ENCODE measurements at regions not wholly inside any gene's neighbourhood (a gene's known extent, or its start where the extent isn't known, plus 50 kb on each side); places are given as distances from the start of the nearest gene placed in this dataset.
"Not testable (repeated sequence)": the region's sequence is repeated elsewhere in the genome, so short reads cannot be mapped to it uniquely, and the experiment has no call there.

DNA sequence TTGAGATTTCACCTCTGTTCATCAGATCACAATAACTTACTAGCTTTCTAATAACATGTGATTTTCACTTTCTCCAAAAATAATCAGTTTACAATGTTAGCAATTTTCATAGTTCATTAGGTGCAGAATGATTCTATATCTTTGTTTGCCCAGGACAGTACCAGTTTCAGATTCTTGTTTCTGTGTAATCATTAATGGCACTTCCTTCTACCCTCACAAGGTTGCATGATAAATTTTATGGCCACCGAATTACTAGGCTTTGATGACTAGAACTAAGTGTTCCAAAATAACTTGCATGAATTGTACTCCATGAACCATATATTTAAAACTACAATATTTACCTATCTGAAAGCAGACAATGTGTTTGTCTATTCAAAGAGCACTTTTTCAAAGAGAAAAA is 442.3 kb downstream of the EPHA7 start:
- no peak for ATAC-seq
- no peak for DNase-seq
- intact Hi-C loops (cut with DNase I, micrococcal nuclease): no loop called here

DNA sequence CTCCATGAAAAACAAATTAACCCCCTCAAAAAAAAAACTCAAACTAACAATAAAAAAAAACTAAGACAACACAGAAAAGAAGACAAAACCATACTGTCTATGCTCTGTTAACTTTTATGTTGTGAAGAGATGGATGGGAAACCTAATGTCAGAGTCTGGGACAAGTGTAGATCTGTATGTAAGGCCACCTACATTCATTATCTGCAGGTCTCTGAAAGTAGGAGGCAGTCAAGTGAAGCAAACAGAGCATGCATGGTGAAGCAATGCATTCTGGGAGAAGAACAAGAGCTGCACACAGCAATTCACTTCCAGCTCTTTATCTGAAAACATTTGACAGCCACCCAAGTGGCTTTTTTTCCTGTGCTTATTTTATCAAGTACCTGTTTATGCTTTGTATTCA is 452.0 kb downstream of the EPHA7 start:
- intact Hi-C loops (cut with DNase I, micrococcal nuclease): no loop called here
- DNase-seq: no peak
- ATAC-seq: no peak

DNA sequence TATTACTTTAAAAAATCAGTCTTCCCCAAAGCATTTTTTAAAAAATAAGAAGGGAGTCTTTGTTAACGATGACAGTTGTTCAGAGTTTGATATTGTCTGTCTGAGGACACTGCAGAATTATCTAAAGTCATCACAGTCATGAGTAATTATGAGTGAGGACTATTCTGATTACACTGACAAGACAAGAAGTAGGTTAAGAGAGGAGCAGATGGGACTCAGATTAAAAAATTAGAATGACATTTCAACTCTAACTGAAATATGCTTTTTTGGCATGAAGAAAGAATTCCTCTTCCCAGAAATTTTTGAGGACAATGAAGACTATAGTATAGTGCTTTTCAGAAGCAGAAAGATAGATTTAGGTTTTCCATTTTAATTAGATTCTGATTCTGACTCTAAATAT is 456.5 kb downstream of the EPHA7 start:
- DNase-seq (no peak), ATAC-seq (no peak)
- intact Hi-C loops (cut with DNase I, micrococcal nuclease): no loop called here

DNA sequence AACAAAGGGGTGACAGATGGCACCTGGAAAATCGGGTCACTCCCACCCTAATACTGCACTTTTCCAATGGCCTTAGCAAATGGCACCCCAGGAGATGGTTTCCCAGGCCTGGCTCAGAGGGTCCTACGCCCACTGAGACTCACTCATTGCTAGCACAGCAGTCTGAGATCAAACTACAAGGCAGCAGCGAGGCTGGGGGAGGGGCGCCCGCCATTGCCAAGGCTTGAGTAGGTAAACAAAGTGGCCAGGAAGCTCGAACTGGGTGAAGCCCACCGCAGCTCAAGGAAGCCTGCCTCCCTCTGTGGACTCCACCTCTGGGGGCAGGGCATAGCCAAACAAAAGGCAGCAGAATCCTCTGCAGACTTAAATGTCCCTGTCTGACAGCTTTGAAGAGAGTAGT is 467.2 kb downstream of the EPHA7 start:
- DNase-seq; ATAC-seq; intact Hi-C loops (cut with DNase I, micrococcal nuclease): not testable (repeated sequence)

DNA sequence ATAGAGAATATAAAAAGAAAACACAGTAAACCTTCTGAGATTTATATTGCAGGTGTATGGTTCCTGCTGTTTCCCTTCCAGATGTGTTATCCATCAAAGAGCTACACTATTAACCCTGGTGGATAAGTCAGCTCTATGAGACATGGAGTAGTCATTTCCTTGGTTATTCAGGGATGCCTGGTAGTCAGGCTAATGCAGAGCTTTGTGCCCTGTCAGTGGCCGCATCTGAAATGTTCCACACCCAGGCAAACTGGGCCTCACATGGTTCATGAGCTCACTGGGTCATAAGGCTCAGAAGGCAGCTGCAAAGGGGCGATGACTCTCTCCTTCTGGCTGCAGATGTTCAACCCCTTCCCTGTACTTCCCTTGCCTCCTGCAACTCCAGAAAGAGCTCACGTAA is 473.6 kb downstream of the EPHA7 start:
- DNase-seq (no peak), ATAC-seq (no peak)
- intact Hi-C loops (cut with DNase I, micrococcal nuclease): no loop called here

DNA sequence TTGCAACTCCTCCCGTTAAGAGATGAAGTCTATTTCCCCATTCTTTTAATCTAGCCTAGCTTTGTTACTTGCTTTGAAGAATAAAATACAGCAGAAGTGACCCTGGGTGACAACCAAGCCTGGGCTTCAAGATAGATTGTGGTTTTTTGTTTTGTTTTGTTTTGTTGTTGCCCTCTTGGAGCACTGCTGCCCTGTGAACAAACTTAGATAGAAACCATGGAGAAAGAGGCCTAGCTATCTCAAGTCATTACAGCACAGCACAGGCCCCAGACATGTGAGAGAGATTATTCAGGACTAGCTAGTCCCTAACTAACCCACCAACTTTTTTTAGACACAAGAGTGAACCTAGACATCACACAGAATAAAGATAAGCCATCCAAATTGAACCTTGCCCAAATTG is 475.2 kb downstream of the EPHA7 start:
- DNase-seq: no peak
- intact Hi-C loops (cut with DNase I, micrococcal nuclease): no loop called here
- ATAC-seq: no peak

DNA sequence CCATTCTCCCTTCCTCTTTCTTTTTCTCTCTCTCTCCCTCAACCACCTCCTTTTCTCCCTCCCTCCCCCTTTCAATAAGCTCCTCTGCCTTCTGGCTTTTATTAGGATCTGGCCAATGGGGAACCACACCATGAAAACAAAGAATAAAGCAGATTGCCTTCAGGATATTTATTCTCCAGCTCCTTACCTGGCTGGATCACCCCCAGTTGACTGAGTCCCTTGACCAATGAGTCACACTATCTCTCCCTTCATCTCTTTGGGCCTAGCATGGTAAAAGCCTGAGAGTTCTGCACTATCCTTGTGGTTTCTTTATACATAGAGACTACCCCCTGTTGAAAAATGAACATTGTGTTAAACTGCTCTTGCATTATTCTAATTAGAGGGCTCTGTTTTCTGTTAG is 476.8 kb downstream of the EPHA7 start:
- DNase-seq (no peak), ATAC-seq (no peak)
- intact Hi-C loops (cut with DNase I, micrococcal nuclease): no loop called here

DNA sequence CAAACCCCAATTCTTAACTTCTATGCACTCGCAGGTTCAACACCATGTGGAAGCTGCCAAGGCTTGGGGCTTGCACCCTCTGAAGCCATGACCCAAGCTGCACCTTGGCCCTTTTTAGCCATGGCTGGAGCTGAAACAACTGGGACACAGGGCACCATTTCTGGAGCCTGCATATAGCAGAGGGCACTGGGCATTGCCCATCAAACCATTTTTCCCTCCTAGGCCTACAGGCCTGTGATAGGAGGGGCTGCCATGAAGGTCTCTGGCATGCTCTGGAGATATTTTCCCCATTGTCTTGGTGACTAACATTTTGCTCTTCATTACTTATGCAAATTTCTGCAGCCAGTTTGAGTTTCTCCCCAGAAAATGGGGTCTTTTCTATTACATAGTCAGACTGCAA is 484.7 kb downstream of the EPHA7 start:
- ATAC-seq (no peak), DNase-seq (no peak)
- intact Hi-C loops (cut with DNase I, micrococcal nuclease): no loop called here

DNA sequence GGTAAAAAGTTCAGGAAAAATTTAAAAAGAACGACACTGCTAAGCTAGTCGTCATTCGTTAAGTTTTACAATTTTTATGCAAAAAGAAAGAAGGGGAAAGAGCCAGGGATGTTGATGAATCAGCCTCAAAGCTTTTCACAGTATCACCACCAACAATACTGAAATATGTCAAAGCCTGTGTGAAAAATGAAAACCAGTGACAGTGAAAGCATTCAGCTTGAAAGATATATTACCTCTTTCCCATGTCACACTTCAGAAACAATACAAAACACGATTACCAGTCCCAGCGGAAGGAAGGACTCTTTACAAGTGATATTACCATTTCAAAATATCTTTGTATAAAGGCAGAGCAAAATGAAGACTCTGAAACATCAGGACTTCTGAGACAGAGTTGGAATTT is 489.2 kb downstream of the EPHA7 start:
- intact Hi-C loops (cut with DNase I, micrococcal nuclease): no loop called here
- ATAC-seq (no peak), DNase-seq (no peak)

DNA sequence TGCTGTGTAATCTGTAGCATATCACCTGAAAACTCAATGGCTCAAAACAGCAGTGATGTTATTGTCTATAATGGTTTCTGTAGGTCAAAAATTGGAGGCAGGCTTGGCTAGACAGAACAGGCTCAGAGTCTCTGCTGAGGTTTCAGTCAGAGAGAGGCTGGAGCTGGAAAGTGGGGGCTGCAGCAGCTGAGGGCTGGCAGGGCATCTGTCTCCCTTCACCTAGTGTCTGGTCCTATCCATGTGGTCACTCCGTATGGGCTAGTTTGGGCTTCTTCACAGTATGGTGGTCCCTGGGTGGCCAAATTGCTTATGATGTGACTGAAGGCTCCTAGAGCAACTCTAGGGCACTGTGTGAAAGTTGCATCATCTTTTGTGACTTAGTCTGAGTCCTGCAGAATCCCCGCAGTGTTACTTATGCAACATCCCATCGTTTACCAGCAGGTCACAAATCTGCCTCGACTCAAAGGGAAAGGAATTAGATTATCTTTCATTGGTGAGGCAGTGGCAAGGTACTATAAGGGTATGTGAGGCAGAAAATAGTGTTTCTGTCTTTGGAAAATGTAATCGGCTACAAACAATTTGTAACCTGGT is 497.0 kb downstream of the EPHA7 start:
- intact Hi-C loops (cut with DNase I, micrococcal nuclease): no loop called here
- no peak for DNase-seq
- ATAC-seq: no peak

DNA sequence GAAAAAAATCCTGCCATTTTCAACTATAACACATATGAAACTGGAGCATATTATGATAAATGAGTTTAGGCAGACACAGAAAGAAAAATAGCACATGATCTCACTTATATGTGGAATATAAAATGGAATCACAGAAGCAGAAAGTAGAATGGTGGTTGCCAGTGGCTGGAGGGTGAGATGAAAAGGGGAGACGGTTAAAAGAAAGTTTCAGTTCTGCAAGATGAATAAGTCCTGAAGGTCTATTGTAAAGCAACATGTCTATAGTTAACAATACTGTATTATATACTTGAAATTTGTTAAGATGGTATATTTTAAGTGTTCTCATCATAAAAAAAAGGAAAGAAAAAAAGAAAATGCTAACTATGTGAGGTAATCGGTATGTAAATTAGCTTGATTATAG is 503.9 kb downstream of the EPHA7 start:
- DNase-seq (no peak), ATAC-seq (no peak)
- intact Hi-C loops (cut with DNase I, micrococcal nuclease): no loop called here

DNA sequence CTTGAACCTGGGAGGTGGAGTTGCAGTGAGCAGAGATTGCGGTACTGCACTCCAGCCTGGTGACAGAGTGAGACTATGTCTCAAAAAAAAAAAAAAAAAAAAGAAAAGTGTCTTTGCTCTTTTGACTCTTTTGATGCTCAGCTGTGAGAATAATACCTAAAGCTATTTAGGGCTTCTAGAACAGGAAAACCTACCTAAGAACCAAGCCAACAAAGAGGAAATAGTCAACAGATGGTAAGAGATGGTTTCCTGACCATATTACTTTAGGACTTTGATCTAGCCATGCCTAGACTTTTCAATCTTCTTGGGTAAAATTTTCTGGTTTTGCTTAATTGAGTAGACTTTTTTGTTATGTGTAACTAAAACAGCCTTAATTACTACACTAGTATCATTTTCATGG is 508.1 kb downstream of the EPHA7 start:
- no peak for ATAC-seq
- intact Hi-C loops (cut with DNase I, micrococcal nuclease): no loop called here
- DNase-seq: no peak

DNA sequence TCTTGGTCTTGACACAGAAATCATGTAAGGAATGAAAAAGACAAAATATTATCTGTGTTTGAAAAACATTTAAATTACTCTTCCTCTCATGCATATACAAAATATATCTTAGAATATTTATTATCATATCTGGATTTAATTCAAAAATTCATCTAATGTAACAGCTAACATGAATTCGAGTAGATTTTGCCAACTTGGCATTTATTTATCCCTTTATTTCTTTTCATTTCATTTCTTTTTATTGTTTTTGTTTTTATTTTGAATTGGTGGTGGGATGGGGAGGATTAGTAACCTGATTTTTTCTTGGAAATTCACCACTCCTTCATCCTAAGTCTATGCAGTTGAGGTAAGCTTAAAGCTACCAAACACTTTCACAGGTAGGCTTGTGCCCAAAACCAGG is 508.7 kb downstream of the EPHA7 start:
- ATAC-seq (no peak), DNase-seq (no peak)
- intact Hi-C loops (cut with DNase I, micrococcal nuclease): no loop called here

DNA sequence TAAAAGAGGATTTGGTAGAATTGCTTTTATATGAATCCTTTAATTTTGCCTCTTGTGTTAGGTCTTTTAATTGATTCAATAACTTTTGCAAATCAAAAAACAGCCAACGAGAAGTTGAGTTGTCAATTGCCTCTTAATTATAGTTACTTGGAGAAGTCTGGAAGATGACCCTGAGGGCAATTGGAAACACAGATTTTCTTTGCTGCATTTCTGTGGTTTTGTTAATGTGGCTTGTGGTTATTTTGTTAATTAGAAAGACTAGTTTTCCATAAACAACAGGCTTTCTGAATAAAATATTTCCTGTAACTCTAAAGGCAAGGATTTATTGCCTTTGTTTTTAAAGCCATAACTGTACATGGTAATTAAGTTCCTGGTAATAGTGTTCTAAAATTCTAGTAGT is 513.0 kb downstream of the EPHA7 start:
- ATAC-seq (no peak), DNase-seq (no peak)
- intact Hi-C loops (cut with DNase I, micrococcal nuclease): no loop called here

DNA sequence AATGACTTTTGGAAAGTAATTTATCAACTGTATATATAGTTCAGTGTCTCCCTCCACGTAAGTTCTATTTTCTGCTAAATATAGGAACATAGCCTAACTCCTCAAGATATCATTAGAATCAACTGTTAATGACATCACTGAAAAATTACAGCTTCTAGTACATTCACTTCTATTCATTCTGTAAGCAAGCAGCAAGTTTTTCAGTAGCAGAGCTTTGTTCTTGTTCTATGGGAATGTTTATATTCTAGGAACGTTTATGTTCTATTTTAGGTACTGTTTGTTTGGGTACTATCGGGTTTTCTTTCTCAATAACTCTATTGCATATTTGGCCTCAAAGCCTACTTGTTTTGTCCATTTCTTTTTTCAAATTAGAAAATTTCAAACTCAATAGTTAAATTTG is 525.6 kb downstream of the EPHA7 start:
- DNase-seq: no peak
- ATAC-seq: no peak
- intact Hi-C loops (cut with DNase I, micrococcal nuclease): no loop called here

DNA sequence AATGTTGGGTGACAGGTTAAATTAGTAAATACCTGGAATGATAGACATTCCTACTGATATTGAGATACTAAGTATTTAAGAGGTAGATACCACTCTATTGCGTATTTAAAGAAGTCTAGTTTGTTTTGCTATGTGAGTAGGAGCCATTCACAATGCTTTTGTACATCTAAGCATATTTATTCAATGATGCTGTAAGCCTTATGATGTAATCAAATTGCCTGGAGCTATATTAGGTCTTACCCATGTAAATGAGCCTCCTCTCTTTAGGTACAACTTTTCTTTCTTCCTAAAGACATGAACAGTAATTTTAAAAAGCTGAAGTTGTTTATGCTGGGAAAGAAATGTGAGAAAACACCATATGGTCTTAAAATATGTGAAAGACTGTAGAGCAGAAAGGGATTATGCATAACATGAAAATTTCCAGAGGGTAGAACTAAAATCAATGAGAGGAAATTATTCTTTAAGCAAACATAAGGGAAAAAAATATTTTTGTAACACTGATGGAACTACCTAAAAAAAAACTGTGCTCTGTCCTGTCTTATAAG is 526.7 kb downstream of the EPHA7 start:
- no peak for DNase-seq
- intact Hi-C loops (cut with DNase I, micrococcal nuclease): no loop called here
- ATAC-seq: no peak

DNA sequence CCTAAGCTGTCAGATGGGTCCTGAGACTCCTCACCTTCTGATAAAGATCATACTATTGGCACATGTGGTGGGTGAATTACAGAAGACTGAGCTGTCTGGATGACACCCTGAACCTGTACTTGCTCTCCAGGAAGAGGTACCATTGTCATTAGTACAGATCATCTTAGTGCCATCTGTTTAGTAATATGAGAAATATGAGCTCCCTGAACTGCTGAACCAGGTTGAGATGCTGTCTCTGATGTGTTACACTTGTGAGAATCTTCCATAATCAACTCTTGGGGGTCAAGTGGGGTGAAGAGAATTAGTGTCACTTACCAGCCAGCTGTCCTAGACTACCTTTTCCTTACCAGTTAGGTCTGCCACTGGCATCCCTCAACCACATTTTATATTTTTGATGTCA is 531.0 kb downstream of the EPHA7 start:
- intact Hi-C loops (cut with DNase I, micrococcal nuclease): no loop called here
- DNase-seq (no peak), ATAC-seq (no peak)

DNA sequence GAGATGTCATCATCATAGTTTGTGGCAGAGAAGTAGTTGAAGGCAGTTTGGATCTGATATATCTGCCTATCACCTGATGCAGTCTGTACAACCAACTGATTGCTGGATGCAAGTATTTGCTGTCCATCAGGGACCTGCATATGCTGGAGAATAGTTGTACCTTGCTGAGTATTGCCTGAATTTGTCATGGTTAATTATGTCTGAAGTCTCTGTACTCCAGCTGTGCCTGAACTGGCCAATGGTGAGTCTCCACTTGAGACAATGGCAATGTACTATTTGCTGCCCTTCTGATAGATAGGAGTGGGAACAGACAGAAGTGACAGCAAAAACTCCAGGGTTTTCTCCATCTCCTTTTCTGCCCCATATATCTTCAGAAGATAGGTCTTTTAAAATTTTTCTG is 531.5 kb downstream of the EPHA7 start:
- ATAC-seq (no peak), DNase-seq (no peak)
- intact Hi-C loops (cut with DNase I, micrococcal nuclease): no loop called here

DNA sequence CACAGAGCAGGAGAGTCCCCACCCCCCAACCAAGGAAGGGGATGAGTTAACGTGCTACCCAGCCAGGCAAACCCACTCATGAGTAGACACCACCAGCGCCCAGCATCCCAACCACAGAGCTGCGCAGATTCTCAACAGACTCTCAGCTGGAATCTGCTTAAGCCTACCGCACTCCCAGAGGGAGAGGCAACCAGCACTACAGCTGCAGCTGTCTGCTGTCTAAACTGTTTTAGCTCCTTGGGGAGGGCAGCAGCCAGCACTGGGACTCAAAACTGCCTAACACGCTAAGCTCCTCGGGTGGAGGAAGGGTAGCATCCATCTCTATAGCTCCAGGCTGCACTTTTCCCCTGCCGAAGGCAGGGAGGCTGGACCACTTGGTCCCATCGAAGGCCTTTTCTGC is 539.8 kb downstream of the EPHA7 start:
- ATAC-seq (no peak), DNase-seq (no peak)
- intact Hi-C loops (cut with DNase I, micrococcal nuclease): no loop called here

DNA sequence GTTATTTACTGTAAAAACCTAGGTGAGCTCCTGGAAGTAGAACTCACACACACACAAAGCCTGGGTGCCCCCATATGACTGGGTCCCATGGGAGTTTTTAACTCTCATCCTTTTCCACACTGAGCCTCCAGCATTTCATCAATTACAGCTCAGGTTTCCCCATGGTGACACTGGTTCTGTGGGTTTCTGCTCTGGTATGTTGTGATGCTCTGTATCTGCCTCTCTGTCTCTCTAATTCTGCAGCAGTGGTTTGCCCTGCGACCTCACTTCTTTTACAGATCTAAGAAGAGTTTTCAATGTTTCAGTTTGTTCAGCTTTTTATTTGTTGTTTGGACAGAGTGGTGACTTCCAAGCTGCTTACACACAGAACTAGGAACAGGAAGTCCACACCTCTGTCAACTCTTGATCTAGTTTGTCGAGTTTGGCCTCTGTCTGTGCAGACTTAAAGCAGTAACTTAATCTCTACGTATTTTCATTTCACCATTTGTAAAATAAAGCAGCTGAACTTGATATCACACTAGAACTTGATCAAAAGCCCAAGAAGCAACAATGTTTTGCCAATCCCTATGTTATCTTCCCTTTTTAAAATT is 554.3 kb downstream of the EPHA7 start:
- intact Hi-C loops (cut with DNase I, micrococcal nuclease): no loop called here
- DNase-seq: no peak
- no peak for ATAC-seq

DNA sequence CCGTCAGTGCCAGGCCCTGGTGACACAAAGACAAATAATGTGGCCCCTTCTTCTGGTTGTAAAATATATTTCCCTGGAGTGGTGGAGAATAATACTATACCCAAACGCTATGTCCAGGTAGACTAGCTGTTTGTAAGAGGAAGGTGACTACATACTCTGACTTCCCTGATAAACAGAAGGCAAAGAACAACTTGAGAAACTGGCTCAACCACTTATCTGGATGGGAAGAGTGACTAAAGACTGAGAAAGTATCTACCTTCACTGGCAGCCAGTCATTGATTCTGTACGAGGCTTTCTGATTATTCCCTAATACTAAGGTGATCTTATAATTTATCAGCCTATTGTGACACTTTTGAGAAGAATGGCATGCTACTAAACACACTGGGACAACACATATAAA is 569.7 kb downstream of the EPHA7 start:
- intact Hi-C loops (cut with DNase I, micrococcal nuclease): no loop called here
- no peak for ATAC-seq
- DNase-seq: no peak
